ENCODE measurements at regions not wholly inside any gene's neighbourhood (a gene's known extent, or its start where the extent isn't known, plus 50 kb on each side); places are given as distances from the start of the nearest gene placed in this dataset.
"Not testable (repeated sequence)": the region's sequence is repeated elsewhere in the genome, so short reads cannot be mapped to it uniquely, and the experiment has no call there.

GRCh38 chr4:123501733-123502132 lies 105.1 kb downstream of the SPRY1 start:
- no peak for DNase-seq

- no peak for DNase-seq
Measured at GRCh38 chr4:123503698-123504363, 107.2 kb downstream of the SPRY1 start.

DNA sequence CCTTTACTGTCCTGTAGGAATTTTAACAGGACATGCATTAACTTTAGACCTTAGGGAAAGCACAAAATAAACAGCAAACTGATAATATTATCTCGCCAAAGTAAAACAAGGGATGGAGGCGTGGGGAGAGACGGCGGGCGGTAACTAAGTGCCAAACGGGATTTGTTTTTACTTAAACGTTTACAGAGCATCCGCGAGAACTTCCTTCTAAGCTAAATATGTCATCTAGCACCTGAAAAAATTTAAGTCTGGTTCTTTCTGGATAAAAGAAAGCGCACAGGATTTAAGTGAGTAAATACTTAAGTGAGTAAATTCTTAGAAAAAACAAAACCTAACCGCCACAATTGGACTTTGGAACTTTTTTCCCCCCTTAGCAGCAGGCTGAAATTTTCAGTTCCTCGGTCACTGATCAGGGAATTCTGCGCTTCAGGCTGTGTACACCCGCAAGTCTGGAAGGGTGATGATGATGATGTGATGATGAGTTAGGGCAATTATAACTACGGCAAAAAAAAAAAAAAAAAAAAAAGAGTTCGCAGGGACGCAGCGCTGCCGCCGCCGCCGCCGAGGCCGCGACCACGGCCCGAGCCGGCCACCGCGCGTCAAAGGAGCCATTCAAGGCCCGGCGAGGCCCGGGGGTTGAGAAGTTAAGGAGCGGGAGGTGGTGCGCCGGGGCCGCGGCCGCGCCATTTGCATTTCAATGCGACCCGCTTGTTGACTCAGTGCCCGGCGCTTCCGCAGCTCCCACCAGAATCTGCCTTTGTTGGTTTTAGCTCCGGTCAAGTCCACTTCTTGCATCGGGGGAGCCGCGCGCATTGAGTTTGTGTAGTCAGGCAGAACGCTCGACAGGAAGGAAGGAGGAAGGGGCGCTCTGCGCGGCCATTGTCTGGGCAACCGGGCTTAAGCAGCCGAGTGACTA lies 108.8 kb downstream of the SPRY1 start:
- DNase-seq = peak; percentile 44 to 51

GRCh38 chr4:123506011-123506695 lies 109.6 kb downstream of the SPRY1 start:
- DNase-seq = no peak

DNA sequence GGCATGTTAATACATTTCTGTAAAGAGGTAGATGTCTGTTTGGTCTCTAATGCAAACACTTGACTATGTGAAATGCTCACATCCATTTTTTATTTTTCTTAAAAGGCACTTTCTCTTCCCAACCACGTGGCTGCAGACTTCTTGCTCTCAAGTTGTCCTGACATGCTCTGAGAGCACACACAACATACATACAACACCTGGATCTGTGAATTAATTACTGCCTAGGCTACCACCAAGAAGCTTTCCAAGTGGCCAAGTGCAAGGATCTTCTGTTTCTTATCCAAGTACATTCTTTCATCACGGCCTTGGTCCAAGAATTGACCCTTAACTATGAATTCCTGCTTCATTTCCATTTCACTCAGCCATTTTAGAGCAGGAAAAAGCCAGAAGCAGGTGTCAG lies 110.8 kb downstream of the SPRY1 start:
- no peak for DNase-seq

- no peak for DNase-seq
Measured at GRCh38 chr4:123510221-123510620, 113.6 kb downstream of the SPRY1 start.

GRCh38 chr4:123510659-123511058 lies 114.1 kb downstream of the SPRY1 start:
- no peak for DNase-seq

DNA sequence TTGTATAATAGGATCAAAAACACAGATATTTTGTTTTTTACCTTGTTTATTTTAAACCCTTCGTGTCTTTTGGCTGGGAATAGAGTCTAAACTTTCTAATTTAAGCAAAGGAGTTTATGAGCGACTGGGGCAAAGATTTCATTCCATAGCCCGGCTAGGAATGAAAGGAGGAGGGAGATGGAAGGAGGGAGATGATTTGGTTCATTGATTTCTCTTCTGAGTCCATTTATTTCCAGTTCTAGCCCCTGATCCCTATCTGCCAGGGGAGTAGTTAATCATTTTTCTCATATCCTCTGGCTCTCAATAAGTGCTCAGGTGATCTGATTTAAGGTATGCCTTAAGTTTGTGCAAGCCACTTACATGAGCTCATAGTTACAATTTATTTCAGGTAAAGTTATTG lies 120.0 kb downstream of the SPRY1 start:
- no peak for DNase-seq

- DNase-seq = no peak
Measured at GRCh38 chr4:123517176-123517575, 120.6 kb downstream of the SPRY1 start.

- DNase-seq = no peak
Measured at GRCh38 chr4:123517971-123518370, 121.4 kb downstream of the SPRY1 start.

GRCh38 chr4:123520325-123520724 lies 123.7 kb downstream of the SPRY1 start:
- no peak for DNase-seq

- no peak for DNase-seq
Measured at GRCh38 chr4:123522081-123522480, 125.5 kb downstream of the SPRY1 start.

DNA sequence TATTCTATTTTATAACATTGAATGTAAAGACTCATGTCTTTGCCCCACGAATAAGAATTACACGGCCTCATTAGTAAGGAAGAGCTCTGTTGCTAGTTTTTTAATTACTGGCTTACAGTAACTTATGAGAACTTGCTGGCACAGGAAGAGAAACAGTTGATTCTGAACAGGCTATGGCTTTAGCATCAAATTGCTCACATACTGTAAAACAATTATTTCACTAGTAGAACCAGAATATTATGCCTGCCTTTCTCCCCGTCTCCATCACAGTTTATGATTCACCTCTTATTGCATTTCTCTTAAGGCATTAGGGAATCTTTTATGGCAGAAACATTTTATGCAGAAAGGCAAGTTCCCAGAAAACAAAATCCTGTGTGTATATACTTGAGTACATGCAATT lies 126.1 kb downstream of the SPRY1 start:
- no peak for DNase-seq

- no peak for DNase-seq
Measured at GRCh38 chr4:123524958-123525628, 128.5 kb downstream of the SPRY1 start.

DNA sequence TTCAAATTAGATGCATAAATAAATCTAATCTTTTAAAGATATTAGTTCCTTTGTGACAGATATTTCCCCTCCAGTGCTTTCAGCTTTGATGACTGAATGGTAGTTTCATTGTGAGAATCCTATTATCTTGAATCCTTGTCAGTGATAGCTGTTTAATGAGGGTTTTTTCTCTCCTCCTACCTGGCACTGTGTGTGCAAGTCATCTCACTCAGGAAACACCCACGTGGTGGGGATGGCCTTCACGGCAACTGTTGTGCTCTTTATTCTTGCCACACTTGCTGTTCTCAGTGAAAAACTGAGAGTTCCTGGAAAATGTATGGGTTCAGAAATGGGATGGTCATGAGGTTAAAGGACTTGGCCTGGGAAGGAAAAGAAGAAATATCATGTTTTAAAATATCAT lies 129.9 kb downstream of the SPRY1 start:
- peak in 1 of 2 experiments; percentile 29 for DNase-seq

DNA sequence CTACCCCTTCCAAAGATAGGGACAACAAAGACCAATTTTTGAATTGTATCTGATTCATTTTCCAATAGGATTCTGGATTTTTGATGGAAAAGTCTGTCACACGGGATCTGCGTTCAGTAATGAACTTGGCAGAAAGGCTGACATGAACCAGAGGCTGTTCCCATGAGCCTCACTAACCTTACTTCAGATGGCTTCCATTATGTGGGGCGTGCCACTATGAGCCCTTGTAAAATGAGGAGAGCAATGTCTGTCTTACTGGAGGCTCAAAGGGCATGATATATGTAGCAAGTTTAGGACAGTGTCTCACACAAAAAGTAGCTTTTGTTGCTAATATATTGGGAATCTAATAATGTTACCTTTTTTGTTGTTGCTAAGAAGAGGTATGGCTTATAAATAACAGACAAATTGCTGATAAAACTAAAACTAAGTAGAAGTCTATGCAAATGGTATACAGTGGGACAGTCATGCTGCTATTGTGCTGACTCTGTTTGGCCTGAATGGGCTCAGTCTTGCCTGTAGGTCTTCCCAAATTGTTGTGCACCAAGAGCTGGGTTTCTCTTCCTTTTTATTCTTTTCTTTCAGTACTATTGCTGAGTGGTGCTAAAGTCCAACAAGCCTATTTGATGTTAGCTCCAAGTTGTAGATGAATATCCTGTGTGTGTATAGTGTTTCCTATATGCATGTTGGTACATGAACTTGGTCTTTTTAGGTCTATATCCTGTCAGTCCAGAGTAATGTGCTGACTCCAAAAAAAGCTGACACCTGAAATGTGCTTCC lies 132.1 kb downstream of the SPRY1 start:
- DNase-seq = no peak

DNA sequence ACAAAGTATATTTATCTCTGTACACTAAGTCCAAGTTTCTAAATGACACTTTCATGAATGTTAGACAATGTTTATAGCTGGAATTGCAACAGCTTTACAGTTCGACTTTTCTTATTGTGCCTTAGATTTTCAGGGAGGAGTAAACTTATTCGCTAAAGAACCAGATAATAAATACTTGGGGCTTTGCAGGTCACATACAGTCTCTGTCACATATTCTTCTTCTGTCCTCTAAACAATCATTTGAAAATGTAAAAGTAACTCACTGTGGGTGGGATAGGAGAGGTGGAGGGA lies 132.6 kb downstream of the SPRY1 start:
- no peak for DNase-seq

- DNase-seq = no peak
Measured at GRCh38 chr4:123530357-123530756, 133.8 kb downstream of the SPRY1 start.

GRCh38 chr4:123535037-123535748 lies 138.6 kb downstream of the SPRY1 start:
- no peak for DNase-seq

- no peak for DNase-seq
Measured at GRCh38 chr4:123536225-123536624, 139.6 kb downstream of the SPRY1 start.

DNA sequence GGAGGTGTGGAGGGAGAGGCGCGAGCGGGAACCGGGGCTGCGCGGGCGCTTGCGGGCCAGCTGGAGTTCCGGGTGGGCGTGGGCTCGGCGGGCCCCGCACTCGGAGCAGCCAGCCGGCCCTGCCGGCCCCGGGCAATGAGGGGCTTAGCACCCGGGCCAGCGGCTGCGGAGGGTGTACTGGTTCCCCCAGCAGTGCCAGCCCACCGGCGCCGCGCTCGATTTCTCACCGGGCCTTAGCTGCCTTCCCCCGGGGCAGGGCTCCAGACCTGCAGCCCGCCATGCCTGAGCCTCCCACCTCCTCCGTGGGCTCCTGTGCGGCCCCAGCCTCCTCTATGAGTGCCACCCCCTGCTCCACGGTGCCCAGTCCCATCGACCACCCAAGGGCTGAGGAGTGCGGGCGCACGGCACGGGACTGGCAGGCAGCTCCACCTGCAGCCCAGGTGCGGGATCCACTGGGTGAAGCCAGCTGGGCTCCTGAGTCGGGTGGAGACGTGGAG lies 141.4 kb downstream of the SPRY1 start:
- not testable (repeated sequence) for DNase-seq
